G401 (cell line): ENCODE measurements at regions not wholly inside any gene's neighbourhood (a gene's known extent, or its start where the extent isn't known, plus 50 kb on each side); places are given as distances from the start of the nearest gene placed in this dataset.

Source experiments
- DNase-seq: peaks from one replicate; pipeline ENCODE4 v3.0.0-alpha.2; 2015; ENCODE audit warnings: low spot score
- in situ Hi-C: cut with HindIII; loops from 2 replicates; pipeline ENCODE4 v1.10.0; 2016; ENCODE audit warnings: low sequenced_read_pairs, mixed read lengths

GRCh38 chr16:18008356-18008755 lies 328.2 kb downstream of the NPIPA8 start:
- in situ Hi-C loops: no loop called here
- no peak for DNase-seq

GRCh38 chr16:18003033-18003432 lies 333.5 kb downstream of the NPIPA8 start:
- in situ Hi-C loops: no loop called here
- no peak for DNase-seq

GRCh38 chr16:17998996-17999395 lies 337.5 kb downstream of the NPIPA8 start:
- in situ Hi-C loops: no loop called here
- DNase-seq: no peak

GRCh38 chr16:17998550-17998949 lies 338.0 kb downstream of the NPIPA8 start:
- no peak for DNase-seq
- in situ Hi-C loops: no loop called here

GRCh38 chr16:17994027-17994426 lies 342.5 kb downstream of the NPIPA8 start:
- no peak for DNase-seq
- in situ Hi-C loops: no loop called here

GRCh38 chr16:17992416-17992815 lies 344.1 kb downstream of the NPIPA8 start:
- in situ Hi-C loops: no loop called here
- no peak for DNase-seq

DNA sequence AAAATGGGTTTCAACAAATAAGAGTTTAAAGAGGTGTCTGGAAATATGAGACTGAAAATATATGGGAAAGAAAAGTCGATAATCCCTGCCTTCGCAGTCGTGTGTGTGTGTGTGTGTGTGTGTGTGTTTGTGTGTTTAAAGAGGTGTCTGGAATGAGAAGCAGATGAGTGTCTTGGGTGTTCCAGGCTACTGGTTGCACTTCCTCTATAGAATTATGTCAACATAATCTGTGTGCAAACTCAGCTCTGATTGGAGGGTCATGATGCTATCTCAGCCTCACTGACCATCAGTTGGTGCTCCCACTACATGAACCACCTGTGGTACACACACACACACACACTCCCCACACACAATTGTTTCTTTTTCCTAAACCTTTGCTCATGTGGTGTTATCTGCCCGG lies 347.3 kb downstream of the NPIPA8 start:
- in situ Hi-C loops: no loop called here
- no peak for DNase-seq

GRCh38 chr16:17988839-17989238 lies 347.7 kb downstream of the NPIPA8 start:
- DNase-seq: no peak
- in situ Hi-C loops: no loop called here

GRCh38 chr16:17986991-17987390 lies 349.5 kb downstream of the NPIPA8 start:
- DNase-seq: no peak
- in situ Hi-C loops: no loop called here

- no peak for DNase-seq
- in situ Hi-C loops: no loop called here
Observed at GRCh38 chr16:17984810-17985209, 351.7 kb downstream of the NPIPA8 start.

DNA sequence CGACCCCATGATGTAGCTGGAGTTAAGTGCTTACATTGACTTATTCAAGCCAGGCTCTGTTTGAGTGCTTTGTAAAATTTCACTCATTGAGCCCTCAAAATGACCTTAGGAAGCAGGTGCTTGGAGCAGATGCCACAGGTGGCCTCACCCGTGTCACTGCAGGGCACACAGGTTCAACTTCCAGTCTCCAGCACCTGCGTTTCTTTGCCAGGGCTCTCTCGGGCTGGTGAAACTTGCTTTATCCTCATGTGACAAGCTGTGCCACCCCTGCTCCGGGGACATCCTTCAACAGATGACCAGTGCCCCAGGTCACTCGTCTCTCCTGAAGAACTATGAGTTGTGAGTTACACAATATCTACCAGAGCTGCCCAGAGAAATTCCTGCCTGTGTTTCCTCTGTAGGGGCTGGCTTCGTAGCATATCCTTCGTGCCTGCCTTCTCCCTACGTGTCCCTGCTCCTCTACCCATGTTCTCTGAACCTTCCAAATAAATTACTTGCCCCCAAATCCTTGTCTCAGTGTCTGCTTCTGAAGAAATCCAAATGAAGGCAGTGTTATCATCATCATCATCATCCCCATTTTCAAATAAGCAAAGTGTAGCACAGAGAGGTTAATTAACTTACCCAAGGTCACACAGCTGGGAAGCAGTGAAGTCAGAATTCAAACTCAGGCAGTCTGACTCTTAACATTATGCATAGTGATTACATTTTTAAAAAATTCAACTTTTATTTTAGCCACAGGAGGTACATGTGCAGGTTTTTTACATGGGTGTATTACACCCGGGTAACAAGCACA lies 352.5 kb downstream of the NPIPA8 start:
- in situ Hi-C loops: no loop called here
- DNase-seq: no peak

- no peak for DNase-seq
- in situ Hi-C loops: no loop called here
Observed at GRCh38 chr16:17983114-17983513, 353.4 kb downstream of the NPIPA8 start.

DNA sequence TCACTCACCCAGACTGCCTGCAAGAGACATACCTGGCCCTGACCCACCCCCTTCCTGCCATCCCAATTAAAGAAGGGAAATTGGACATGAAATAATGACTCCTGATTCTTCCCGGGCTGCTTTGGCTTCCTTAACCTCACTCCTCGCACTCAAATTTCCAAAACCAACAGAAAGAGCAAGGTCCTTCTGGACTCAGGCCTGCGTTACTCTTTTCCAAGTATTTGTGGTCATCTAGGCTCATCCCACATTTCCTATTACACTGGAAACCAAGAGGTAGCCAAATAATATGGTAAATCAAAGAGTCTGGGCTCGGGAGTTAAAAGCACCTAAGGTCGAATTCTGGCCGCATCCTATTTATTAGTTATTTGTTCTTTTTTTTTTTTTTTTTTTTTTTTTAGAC lies 359.3 kb downstream of the NPIPA8 start:
- in situ Hi-C loops: no loop called here

DNA sequence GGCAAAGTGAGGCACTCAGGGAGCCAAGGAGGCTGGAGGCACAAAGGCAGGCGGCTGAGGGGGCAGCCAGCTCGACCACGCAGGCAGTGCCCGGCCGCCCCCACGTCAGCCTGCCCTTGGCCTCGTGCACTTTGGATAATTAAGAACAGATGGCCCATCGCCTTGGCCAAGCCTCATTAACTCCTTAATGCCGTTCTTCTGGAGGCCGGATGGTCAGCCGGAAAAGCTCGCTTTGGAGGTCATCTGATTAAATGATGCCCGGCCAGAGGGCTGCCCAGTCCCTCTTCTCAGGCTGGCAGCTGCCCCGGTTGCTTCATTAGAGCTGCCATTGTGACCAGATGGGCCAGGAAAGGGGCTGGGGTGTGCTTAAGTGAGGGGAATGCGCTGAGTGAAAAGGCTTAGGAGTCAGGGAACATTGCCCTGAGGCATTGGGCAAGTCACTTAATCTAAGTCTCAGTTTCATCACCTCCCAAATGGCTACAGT lies 364.0 kb downstream of the NPIPA8 start:
- DNase-seq: no peak

More for the DNA sequence above, 359.3 kb downstream of the NPIPA8 start:
- DNase-seq: no peak

GRCh38 chr16:17970816-17971331 lies 365.7 kb downstream of the NPIPA8 start:
- no peak for DNase-seq
- in situ Hi-C loops: no loop called here

More for the DNA sequence above, 364.0 kb downstream of the NPIPA8 start:
- in situ Hi-C loops: no loop called here

DNA sequence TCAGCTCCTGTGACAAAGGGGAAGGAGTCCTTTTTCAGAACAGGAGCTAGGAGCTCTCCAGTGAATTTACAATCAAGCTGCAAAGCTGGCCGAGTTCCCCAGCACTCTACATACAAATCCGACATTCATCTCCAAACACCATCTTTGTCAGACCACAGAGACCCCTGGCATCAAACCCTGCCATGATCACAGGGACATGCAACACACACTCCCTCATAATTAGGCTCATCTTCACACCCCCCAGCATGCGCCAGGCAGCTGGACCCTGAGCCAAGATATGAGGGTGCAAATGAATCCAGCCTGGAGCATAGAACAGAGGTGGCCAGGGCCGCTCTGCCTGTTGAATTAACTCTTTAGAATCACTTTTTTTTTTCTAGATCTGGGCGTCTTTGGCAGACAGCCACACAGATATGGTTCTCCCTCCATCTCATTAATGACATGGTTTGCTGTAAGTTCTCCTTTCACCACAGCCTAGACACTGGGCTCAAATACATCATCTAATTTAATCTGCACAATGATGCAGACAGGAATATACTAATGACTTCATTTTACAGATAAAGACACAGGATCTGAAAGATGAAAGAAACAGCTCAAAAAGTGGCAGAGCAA lies 366.3 kb downstream of the NPIPA8 start:
- in situ Hi-C loops: no loop called here
- DNase-seq: no peak

DNA sequence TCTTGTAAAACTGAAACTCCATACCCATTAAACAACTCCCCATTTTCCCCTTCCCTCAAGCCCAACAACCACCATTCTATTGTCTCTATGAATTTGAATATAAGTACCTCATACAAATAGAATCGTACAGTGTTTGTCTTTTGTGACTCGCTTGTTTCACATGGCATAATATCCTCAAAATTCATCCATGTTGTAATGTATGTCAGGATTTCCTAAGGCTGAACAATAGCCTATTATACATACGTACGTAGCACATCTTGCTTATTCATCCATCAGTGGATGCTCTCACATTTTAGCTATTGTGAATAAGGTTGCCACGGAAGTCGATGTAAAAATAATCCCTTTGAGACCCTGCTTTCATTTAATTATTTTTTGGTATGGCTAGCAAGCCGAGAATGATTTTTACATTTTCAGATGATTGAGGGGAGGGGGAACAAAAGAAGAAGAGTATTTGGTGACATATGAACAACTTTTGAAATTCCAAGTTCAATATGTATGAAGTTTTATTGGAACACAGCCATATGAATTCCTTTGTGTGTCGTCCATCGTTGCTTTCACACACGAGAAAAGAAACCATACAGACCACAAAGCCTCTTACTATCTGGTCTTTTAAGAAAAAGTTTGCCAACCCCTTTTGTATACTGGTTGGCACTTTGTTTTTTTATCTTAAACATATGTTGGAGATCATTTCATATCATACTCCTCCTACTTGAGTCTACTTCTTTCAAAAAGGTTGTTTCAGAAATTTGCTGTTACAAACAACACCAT lies 371.2 kb downstream of the NPIPA8 start:
- in situ Hi-C loops: no loop called here
- DNase-seq: no peak

GRCh38 chr16:17964196-17964595 lies 372.3 kb downstream of the NPIPA8 start:
- in situ Hi-C loops: no loop called here
- DNase-seq: no peak

DNA sequence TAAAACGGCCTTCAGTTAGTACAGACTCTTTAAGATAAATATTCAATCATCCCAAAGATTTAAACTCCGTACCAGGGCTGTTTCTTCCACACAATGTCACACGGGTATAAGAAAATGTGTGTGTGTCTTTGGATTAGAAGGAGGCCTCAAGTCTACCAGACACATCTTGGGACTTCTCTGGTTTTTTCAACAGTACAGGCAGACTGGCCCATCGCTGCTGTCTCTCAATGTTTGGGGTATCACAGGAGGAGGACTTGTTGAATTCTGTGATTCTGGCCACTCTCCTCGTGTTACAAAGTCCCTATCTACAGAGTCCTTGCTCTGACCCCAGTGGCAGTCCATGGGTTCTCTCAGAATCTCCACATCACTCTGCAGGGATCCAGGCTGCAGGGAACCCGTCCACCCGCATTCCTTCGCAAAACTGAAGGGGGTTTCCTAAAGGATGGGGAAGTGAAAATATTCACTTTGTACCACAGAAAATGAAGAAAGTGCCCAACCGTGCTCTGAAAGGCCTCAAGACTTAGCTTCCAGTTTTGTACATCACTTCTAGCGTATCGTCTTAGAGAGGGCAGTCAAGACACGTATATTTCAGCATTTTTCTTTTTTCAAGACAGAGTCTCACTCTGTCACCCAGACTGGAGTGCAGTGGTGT lies 373.2 kb downstream of the NPIPA8 start:
- in situ Hi-C loops: no loop called here
- no peak for DNase-seq
